Myocyte (in vitro differentiated cells): ENCODE measurements at regions not wholly inside any gene's neighbourhood (a gene's known extent, or its start where the extent isn't known, plus 50 kb on each side); places are given as distances from the start of the nearest gene placed in this dataset.

Experiments used
- DNase-seq: peaks from one replicate; pipeline ENCODE4 v3.0.0-alpha.2; 2012; ENCODE audit warnings: low read depth

DNA sequence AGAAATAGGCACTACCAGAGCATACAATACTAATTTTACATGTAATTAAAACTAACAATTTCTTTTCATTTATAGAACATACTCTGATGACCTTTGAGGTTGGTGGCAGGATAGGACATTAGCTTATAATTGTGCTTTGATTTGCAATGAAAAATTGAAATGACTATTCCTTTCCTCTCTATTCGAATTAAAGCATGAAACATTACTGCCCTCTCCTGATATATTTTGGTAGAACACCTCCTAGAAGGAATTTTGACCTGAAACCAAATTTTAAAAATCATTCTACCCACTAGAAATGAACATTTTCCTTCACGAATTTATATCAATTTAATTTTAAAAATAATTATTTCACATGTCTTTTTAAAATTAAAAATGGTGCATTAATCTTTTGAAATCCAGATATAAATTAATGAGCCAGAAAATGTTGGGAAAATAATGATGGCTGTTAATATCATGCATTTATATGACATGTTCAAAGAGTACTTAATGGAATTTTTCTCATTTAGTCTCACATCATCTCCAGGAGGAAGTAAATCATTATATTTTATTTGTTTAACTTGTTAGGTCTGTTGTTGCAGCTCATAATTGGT is 556.3 kb upstream of the ARGLU1 start:
- DNase-seq, result peak; percentile 0

DNA sequence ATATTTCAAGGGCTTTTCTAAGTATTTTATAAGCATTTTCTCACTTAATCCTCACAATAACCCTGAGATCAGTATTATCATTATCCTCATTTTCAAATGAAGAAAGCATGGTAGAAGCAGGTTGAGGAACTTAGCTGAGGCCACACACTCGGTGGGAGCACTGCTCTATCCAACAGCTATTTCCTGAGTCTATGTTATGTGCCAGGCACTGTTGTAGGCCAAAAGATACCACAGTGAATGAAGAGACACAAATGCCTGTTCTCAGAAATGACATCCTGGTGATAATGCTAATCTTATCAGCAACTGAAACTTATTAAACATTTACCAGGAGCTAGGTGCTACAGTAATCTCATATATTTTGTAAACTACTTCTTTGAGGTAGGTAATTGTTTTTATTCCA is 553.9 kb upstream of the ARGLU1 start:
- no peak for DNase-seq

DNA sequence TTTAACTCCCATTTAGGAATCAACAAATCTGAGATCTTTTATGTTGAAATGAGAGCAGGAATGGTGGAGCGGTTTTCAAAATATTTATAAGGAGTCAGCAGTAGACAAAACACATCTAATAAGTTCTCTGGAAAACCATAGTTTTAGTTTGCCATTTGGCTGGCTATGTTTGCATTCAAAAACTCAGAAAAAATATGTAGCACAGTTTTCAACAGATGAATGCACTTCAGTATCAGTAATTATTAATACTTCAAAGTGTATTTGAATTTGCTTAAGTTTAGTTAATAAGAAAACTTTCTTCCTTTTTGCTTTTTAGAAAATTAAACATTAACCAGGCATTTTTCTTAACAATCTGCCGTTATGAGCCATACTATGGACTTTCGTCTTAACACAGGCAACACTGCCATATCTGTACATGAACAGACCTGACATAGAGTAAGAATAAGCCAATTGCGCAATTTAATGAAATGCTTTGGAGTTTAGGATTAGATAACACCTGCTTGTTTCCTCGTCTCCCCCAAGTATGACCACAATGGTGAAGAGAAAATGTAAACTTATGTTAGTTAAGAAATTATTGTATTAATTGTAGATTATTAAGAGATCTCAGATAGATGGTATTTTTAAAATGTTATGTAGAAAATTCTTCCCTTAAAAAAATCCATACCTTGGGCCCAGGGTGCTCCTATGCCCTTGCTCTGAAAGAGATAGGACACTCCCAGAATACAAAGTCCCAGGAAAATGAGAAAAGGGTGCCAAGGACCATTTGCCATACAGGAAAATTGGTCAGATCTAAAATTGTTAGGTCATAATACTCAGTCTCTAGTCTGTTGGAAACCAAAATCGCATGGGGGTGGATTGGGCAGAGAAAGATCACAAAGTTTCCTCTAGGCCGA is 552.3 kb upstream of the ARGLU1 start:
- no peak for DNase-seq

DNA sequence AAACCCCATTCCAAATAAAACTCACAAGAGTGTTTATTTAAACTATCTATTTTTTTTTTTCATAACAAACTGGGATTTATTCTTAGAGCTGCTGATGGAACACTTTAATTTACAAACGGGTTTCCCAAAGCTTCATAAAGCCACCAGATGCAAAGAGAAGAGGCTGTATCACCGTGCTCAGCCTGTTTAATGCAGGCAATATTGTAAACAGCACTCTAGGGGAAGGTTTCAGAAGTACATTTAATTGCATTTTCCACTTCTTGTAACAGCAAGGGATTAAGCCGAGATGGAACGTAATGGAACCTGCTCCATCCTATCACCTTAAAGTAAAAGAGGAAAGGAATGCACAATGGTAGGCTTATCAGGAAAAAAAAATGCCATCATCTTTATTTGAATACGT is 550.6 kb upstream of the ARGLU1 start:
- no peak for DNase-seq

DNA sequence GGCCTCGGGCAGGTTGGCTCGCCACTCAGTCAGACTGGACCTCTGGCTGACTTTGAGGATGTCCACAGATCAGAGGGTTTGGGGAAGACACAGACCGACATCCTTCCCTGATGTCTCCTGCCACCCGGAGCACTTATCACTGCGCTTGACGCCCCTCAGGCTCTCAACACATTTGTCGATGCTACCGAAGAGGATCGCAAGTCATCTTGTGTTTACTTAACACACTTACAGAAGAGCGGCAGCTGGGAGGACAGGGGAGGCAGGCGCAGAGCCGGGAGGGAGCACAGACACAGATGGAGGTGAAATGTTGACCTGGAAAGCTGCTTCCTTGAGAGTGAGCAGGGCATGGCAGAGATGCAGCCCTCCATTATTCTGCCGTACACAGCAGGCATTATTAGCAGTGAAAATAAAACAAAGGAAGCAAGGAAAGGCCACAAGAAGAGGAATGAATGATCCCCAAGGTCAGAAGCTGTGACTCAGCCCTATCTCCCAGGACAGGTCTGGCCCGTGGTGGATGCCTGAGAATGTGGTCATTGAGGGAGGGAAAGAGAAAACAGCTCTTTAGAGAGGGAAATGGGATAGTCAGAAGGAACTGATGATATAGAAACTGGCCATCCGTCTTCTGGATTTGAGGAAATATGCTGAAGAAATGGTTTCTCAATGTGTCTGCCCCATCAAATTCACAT is 549.5 kb upstream of the ARGLU1 start:
- DNase-seq, result no peak

DNA sequence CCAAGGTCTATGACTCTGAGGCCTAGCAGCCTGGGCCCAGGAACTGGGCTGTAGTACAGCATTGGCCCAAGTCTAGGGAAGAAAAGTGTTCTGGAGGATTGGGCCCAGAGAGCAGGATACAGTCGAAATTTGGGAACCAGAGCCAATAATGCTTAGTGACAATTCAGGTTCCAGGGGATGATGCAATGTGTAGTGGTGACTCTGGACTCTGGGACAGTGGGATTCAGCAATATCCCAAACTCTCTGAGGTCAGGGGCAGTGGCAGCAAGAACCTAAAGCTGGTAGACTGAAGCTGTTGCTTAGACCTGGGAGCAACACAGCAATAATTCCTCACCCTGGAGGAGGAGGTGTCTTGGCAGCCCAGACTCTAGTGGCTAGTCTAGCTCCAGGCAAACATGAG is 545.5 kb upstream of the ARGLU1 start:
- no peak for DNase-seq

DNA sequence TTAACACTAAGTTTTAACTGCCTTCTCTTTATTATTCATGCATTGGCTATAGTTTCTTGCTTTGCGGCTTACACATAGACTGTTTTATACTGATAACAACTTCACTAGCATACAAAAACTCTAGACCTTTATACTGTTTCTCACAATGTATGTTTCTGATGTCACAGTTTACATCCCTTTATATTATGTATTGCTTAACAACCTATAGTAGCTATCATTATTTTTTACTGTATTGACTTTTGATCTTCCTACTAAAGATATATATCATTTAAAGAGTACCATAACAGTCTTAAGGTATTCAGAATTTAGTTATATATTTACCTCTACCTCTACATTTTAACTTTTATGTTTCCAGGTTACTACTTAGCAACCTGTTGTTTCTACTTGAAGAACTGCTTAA is 543.3 kb upstream of the ARGLU1 start:
- no peak for DNase-seq

DNA sequence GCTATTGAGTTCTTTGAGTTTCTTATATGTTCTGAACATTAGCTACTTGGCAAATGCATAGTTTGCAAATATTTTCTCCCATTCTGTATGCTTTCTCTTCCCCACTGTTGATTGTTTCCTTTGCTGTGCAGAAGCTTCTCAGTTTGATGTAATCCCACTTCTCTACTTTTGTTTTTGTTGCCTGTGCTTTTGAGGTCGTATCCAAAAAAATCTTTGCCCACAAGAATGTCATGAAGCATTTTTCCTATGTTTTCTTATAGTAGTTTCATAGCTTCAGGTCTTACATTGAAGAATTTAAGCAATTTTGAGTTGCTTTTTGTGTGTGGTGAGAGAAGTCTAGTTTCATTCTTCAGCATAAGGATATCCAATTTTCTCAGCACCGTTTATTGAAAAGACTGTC is 536.7 kb upstream of the ARGLU1 start:
- DNase-seq, result no peak

DNA sequence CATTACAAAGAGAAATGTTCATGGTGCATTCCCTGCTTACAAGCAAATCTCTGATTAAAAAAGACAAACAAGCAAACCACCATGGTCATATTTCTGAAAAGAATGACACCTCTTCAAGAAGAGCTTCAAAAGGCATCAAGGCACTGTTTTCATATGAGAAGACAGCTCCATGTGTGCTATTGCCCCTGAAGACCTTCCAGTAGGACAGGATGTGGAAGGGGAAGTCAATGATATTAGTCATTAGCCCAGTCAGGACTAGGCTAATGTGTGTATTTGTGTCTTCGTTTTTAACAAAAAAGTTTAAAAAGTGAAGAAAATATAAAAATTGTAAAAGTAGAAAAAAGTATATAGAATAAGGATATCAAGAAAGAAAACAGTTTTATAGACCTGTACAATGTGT is 534.7 kb upstream of the ARGLU1 start:
- no peak for DNase-seq

DNA sequence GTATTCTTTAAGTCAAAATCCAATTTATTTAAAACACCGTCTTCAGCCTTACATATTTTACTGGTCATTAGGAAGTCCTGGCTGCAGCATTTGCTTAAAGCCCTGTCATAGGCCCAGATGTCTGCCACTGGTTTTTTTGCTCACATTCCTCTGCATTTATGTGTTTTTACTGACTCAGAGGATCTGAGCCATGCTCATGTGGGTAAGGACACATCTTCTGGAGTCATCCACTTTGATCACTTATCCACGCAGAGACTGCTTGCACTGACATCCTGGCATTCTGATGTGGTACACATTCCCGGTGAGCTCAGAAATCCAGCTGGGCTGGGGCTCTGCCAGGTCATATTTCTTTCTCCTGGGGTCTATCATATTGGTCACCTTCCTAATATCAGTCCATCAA is 531.7 kb upstream of the ARGLU1 start:
- DNase-seq, result no peak

DNA sequence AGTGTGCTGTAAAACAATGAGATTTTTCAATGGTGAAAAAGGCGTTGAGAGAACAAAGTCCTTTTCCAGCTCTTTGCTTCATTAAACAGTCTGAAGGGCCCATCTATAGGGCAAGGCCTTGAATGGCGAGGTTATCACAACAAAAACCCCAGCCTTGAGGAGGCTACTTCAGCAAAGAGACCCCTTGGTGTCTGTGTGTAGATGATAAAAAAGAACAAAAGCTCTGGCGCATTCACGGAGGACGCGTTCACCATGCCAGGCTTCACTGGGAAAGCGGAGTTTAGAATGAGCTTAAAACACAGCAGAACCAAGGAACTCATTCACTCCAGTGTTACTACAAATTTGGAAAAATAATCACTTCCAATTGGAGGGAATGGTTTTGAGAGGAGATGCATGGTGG is 530.0 kb upstream of the ARGLU1 start:
- DNase-seq, result no peak

DNA sequence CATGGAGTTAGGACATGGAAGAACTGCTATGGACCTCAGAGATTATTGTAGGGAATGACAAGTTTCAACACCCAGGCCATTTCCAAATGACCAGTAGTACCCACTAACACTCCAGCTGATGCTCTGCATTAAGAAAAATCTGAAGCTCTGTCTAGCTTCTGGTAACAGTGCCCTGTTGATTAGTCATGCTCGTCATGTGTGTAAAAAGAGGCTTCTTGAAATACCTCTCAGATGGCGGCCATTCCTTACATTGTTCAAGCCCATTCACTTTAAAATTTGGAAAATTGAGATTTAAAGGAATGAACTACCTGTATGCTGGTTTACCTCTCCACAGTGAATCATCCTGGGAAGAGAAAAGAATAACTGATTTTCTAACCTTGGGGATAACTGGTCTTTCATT is 527.9 kb upstream of the ARGLU1 start:
- DNase-seq, result no peak

DNA sequence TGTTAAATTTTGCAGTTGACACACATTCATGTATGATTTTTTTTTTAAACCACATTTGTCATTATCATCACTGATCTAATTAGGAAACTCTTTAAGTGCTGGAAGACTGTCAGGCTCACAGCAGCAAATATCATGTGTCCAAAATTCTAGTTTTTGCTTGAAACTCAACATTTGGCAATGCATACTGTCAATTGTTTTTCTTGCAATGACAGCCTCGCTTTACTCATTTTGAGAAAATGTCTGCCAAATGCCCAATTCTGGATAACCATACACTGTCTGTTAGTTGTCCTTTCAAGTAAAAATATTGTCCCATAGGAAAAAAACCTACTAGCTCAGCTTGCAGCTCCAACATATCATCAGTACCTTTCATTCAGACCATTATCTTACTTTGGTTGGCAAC is 523.9 kb upstream of the ARGLU1 start:
- DNase-seq, result no peak

DNA sequence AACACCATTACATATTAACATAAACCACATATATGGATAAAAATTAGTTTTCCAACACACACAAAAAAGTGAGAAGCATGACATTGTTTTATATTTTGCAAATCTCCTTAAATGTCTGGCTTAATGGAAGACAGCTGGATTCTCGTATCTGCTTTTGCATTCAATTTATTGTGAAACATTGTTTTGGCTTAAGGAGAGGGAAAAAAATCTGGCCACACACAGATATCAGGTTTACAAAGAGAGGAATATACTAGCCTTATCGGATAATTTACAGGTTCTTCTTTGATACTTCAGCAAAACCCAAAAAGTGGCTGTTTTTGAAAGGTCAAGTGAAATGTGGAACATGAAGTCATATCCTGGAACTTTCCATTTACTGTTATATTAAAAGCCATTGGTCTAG is 523.5 kb upstream of the ARGLU1 start:
- DNase-seq, result no peak

DNA sequence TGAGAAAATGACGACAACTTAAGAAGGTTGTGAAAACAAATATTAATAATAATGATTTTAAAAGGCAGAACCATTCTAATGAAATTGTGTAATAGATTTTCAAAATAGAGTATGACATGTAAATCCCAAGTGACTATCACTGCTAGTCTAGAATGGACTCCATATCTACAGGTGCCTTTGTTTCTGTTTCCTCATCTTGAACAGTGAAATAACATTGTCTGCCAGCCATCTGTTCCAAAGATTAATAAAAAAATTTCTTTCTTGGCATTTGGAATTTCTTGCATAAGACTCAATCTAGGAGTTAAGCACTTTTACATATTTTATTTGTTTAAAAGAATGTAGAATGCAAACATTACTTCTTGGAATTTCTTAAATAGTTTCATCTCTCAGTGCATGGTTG is 520.1 kb upstream of the ARGLU1 start:
- DNase-seq, result no peak

DNA sequence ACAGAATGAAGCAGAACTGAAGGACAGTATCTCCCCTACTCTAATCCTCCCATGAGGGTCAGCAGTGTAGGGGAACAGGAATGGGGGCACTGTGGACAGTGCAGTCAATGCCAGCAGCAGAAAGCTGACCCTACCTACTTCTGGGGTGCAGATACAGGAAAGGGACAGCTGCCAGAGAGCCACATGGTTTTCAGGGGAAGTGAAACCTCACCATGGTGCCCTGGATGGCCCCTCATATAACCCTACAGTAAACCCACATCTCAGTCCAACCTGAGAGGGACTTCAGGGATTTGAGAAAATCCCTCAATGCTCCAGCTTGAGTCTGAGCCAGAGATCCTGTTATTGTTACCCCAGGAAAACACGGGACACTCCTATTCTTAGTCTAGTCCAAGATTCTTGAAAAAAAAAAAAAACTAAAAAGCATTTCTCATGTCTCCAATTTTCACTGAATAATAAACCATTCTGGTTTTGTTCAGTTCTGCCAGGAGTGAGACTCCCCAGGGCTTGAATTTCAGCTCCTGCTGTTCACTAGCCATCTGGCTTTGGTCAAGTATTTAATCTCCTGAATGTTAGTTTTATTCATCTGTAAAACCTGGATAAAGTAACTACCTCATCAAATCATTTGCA is 511.6 kb upstream of the ARGLU1 start:
- no peak for DNase-seq

DNA sequence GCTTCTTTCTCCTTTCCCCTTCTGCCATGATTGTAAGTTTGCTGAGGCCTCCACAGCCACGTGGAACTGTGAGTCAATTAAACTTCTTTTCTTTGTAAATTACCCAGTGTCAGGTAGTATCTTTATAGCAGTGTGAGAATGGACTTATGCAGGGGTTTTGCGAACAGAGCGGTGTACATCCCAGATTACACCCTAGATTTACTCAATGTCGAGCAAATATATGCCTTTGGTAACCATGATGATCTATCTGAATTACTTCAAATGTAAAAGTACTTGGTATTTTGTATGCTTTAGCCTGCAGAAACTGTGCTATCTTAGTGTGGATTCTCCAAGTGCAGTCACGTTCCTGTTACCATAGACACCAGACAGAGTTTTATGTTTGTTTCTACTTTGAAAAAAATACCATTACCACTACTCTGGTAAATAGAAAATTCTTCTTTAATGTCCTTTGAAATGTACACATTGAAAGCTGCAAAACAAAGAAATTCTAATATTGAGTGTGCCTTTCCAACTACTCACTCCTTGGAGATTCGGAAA is 510.4 kb upstream of the ARGLU1 start:
- no peak for DNase-seq

DNA sequence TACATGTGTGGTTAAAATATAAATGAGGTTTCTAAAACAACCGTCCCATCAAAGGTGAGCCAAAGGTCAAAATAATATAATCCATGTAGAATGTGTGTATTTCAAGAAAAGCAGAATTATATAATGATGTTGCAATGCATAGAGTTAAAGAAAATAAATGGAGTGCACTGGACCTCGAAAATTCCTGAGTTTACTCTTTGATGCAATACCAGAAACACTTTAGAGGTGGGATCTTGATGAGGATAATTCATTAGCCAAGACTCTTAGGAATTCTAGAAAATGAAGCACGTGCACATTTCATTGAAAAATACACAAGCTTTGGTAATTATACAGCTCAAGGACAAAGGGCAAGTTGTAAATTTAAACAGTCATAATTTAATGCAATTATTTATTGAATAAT is 508.9 kb upstream of the ARGLU1 start:
- DNase-seq, result no peak

DNA sequence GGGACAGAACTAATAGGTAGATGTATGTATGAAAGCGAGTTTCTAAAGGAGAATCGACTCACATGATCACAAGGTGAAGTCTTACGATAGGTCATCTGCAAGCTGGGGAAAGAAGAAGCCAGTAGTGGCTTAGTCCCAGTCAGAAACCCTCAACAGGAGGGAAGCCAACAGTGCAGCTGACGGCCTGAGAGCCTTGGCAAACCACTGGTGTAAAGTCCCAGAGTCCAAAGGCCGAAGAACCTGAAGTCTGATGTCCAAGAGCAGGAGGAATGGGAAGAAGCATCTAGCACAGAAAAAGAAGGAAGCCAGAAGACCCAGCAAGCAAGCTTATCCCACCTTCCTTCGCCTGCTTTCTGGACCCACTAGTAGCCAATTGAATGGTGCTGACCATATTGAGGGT is 507.6 kb upstream of the ARGLU1 start:
- no peak for DNase-seq

DNA sequence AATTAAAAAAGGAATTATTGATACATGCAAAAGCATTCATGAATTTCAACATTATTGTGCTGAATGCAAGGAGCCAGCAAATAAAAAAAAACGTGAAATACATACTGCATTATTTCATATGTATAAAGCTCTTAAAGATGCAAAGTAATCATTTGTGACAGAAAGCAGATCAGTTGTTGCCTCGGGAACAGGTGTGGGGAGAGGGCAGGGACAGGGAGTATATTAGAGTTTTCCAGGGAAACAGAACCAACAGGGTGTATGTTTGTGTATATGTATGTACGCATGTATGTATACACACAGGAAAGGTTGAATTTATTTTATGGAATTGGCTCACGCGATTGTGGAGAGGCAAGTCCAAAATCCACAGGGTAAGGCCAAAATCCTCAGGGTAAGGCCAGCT is 502.9 kb upstream of the ARGLU1 start:
- no peak for DNase-seq

DNA sequence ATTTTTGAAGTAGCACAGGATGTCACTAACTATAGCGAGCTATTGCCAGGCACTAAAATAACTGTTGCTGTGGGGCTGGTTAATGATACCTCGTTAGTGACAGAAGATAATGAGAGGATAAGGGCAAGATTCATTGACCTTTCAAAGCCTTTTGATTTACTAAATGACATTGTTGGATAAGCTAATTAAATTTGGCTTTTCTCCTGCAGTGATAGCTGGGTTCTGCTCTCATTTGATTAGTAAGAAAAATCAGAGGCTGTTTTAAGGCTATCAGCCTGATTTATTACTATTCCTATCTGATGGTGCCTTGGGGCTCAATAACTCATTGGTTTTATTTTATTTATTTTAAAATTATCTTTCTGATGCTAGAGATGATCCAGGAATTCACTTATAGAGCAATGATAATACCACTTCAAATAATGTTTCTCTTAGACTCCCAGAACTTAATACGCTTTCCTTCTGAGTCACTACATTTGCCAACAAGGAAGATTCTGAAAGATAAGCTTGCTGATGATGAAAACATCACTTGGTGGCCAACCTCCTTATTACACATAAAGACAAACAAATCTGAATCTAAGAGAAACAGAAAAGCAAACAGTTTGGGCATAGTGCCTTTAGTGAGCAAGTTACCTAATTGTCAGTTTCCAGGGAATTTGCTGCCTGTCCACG is 501.3 kb upstream of the ARGLU1 start:
- DNase-seq, result no peak
